LNCaP clone FGC (cell line): ENCODE measurements at regions not wholly inside any gene's neighbourhood (a gene's known extent, or its start where the extent isn't known, plus 50 kb on each side); places are given as distances from the start of the nearest gene placed in this dataset.

ENCODE experiments used
- DNase-seq: peaks from one replicate; pipeline ENCODE4 v3.0.0-alpha.2; 2011; ENCODE audit warnings: low read depth
- H3K4me3 ChIP-seq: 2 replicates; pipeline ENCODE4 v1.5.1; 2011; ENCODE audit warnings: mild to moderate bottlenecking, low read depth, low read length, control low read depth
- CTCF ChIP-seq: IDR thresholded peaks from 2 replicates; pipeline ENCODE4 v1.5.1; 2012; ENCODE audit warnings: mild to moderate bottlenecking; ENCODE audit not compliant: control insufficient read depth, insufficient read depth; ENCODE audit errors: extremely low read depth

- peak; percentile 66 for DNase-seq
- no peak overlapping the region for H3K4me3 ChIP-seq
- no peak for TF ChIP-seq CTCF
These were observed 134.0 kb downstream of the SNX18 start for GRCh38 chr5:54651482-54652076.

- no peak for DNase-seq
- no peak for TF ChIP-seq CTCF
- H3K4me3 ChIP-seq, result no peak overlapping the region
These were observed 131.5 kb downstream of the SNX18 start for GRCh38 chr5:54649041-54649504.

- DNase-seq, result peak; percentile 65
- H3K4me3 ChIP-seq, result no peak overlapping the region
- no peak for TF ChIP-seq CTCF
These were observed 129.0 kb downstream of the SNX18 start for GRCh38 chr5:54646356-54647101.

- no peak for TF ChIP-seq CTCF
- no peak overlapping the region for H3K4me3 ChIP-seq
- DNase-seq, result no peak
These were observed 128.4 kb downstream of the SNX18 start for GRCh38 chr5:54645882-54646355.

- DNase-seq, result no peak
- H3K4me3 ChIP-seq, result no peak overlapping the region
- no peak for TF ChIP-seq CTCF
These were observed 126.7 kb downstream of the SNX18 start for GRCh38 chr5:54644226-54644625.

GRCh38 chr5:54643685-54644106 is 126.1 kb downstream of the SNX18 start:
- no peak for DNase-seq
- no peak for TF ChIP-seq CTCF
- no peak overlapping the region for H3K4me3 ChIP-seq
